ENCODE measurements at regions not wholly inside any gene's neighbourhood (a gene's known extent, or its start where the extent isn't known, plus 50 kb on each side); places are given as distances from the start of the nearest gene placed in this dataset.
"Not testable (repeated sequence)": the region's sequence is repeated elsewhere in the genome, so short reads cannot be mapped to it uniquely, and the experiment has no call there.

- Histone ChIP-seq H3K27me3 (ENCODE audit: insufficient read depth, poor library complexity, severe bottlenecking) (no peaks in the 10 kb centered on the region), H3K4me3 (replicated peaks; ENCODE audit: insufficient read depth, low read length) (no peak overlapping the region), H3K27ac (replicated peaks) (no peak overlapping the region)
- no peak for DNase-seq (ENCODE audit: low read depth in 1 of 2, low spot score in 1 of 2)
- TF ChIP-seq, protein P1, sequence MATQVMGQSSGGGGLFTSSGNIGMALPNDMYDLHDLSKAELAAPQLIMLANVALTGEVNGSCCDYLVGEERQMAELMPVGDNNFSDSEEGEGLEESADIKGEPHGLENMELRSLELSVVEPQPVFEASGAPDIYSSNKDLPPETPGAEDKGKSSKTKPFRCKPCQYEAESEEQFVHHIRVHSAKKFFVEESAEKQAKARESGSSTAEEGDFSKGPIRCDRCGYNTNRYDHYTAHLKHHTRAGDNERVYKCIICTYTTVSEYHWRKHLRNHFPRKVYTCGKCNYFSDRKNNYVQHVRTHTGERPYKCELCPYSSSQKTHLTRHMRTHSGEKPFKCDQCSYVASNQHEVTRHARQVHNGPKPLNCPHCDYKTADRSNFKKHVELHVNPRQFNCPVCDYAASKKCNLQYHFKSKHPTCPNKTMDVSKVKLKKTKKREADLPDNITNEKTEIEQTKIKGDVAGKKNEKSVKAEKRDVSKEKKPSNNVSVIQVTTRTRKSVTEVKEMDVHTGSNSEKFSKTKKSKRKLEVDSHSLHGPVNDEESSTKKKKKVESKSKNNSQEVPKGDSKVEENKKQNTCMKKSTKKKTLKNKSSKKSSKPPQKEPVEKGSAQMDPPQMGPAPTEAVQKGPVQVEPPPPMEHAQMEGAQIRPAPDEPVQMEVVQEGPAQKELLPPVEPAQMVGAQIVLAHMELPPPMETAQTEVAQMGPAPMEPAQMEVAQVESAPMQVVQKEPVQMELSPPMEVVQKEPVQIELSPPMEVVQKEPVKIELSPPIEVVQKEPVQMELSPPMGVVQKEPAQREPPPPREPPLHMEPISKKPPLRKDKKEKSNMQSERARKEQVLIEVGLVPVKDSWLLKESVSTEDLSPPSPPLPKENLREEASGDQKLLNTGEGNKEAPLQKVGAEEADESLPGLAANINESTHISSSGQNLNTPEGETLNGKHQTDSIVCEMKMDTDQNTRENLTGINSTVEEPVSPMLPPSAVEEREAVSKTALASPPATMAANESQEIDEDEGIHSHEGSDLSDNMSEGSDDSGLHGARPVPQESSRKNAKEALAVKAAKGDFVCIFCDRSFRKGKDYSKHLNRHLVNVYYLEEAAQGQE (IDR thresholded peaks at IDR 0.05; ENCODE audit: insufficient replicate concordance, low read depth) = no peak
- TF ChIP-seq SPI1 (IDR thresholded peaks at IDR 0.05; ENCODE audit: borderline replicate concordance, low read depth) (no peak), CTCF (IDR thresholded peaks at IDR 0.05; ENCODE audit: insufficient read depth, low read length) (no peak), POLR2AphosphoS5 (IDR thresholded peaks at IDR 0.05; ENCODE audit: low read depth) (no peak), GABPA (IDR thresholded peaks at IDR 0.05; ENCODE audit: low read depth) (no peak)
These were observed 157.1 kb upstream of the SCN7A start for GRCh38 chr2:166651080-166651675.

DNA sequence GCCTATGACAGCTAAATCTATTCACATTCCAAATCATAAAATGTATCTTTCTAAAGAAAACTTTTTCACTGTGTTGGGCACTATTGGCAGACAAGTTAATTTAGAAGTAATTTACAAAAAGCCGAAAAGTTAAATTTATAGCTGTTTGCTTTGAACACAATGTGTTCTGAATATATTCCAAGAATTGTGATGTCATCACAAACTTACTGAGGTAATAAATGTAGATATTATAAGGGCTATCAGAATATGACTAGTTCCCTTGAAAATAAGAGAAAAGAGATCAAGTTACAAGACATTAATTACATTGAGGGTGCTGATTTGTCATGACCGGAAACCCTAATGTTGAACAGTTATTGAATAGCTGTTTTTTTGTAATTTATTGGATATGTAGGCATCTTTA is 153.9 kb upstream of the SCN7A start:
- TF ChIP-seq, protein P1 (IDR thresholded peaks at IDR 0.05; ENCODE audit: insufficient replicate concordance, low read depth) = no peak
- no peak for TF ChIP-seq POLR2AphosphoS5 (IDR thresholded peaks at IDR 0.05; ENCODE audit: low read depth)
- TF ChIP-seq GABPA (IDR thresholded peaks at IDR 0.05; ENCODE audit: low read depth) = no peak
- TF ChIP-seq SPI1 (IDR thresholded peaks at IDR 0.05; ENCODE audit: borderline replicate concordance, low read depth) = no peak
- TF ChIP-seq CTCF (IDR thresholded peaks at IDR 0.05; ENCODE audit: insufficient read depth, low read length) = no peak
- Histone ChIP-seq H3K27me3 (ENCODE audit: insufficient read depth, poor library complexity, severe bottlenecking) (no peaks in the 10 kb centered on the region), H3K4me3 (replicated peaks; ENCODE audit: insufficient read depth, low read length) (no peak overlapping the region), H3K27ac (replicated peaks) (no peak overlapping the region)
- no peak for DNase-seq (ENCODE audit: low read depth in 1 of 2, low spot score in 1 of 2)

GRCh38 chr2:166643980-166644379 is 149.9 kb upstream of the SCN7A start:
- Histone ChIP-seq H3K4me3 (replicated peaks; ENCODE audit: insufficient read depth, low read length) (no peak overlapping the region), H3K27ac (replicated peaks) (no peak overlapping the region), H3K27me3 (ENCODE audit: insufficient read depth, poor library complexity, severe bottlenecking) (no peaks in the 10 kb centered on the region)
- TF ChIP-seq SPI1 (IDR thresholded peaks at IDR 0.05; ENCODE audit: borderline replicate concordance, low read depth) (no peak), CTCF (IDR thresholded peaks at IDR 0.05; ENCODE audit: insufficient read depth, low read length) (no peak), POLR2AphosphoS5 (IDR thresholded peaks at IDR 0.05; ENCODE audit: low read depth) (no peak), GABPA (IDR thresholded peaks at IDR 0.05; ENCODE audit: low read depth) (no peak)
- TF ChIP-seq, protein P1 (IDR thresholded peaks at IDR 0.05; ENCODE audit: insufficient replicate concordance, low read depth) = no peak
- DNase-seq (ENCODE audit: low read depth in 1 of 2, low spot score in 1 of 2) = no peak

GRCh38 chr2:166641516-166641915 is 147.5 kb upstream of the SCN7A start:
- H3K4me3 ChIP-seq (replicated peaks; ENCODE audit: insufficient read depth, low read length); H3K27ac ChIP-seq (replicated peaks); DNase-seq (ENCODE audit: low read depth in 1 of 2, low spot score in 1 of 2); H3K27me3 ChIP-seq (ENCODE audit: insufficient read depth, poor library complexity, severe bottlenecking): not testable (repeated sequence)

Data from HL-60 (cell line).